ENCODE measurements at regions not wholly inside any gene's neighbourhood (a gene's known extent, or its start where the extent isn't known, plus 50 kb on each side); places are given as distances from the start of the nearest gene placed in this dataset.
"Not testable (repeated sequence)": the region's sequence is repeated elsewhere in the genome, so short reads cannot be mapped to it uniquely, and the experiment has no call there.

- DNase-seq, result not testable (repeated sequence)
Measured at GRCh38 chr1:143764831-143765230, 207.0 kb downstream of the FAM72C start.

GRCh38 chr1:143760366-143760765, 211.4 kb downstream of the FAM72C start:
- DNase-seq, result not testable (repeated sequence)

- DNase-seq, result not testable (repeated sequence)
Measured at GRCh38 chr1:143755961-143756360, 215.8 kb downstream of the FAM72C start.

- no peak for DNase-seq
Measured at GRCh38 chr1:143748906-143749305, 222.9 kb downstream of the FAM72C start.

- peak; percentile 31 for DNase-seq
Measured at GRCh38 chr1:143736562-143736961, 235.2 kb downstream of the FAM72C start.

- peak; percentile 63 for DNase-seq
Measured at GRCh38 chr1:143735764-143736461, 235.9 kb downstream of the FAM72C start.

- DNase-seq, result not testable (repeated sequence)
Measured at GRCh38 chr1:143734261-143734660, 237.5 kb downstream of the FAM72C start.

GRCh38 chr1:143730890-143731289, 240.9 kb downstream of the FAM72C start:
- DNase-seq, result not testable (repeated sequence)

- DNase-seq, result peak; percentile 2
Measured at GRCh38 chr1:143729449-143730111, 242.2 kb downstream of the FAM72C start.

- not testable (repeated sequence) for DNase-seq
Measured at GRCh38 chr1:143728802-143729448, 242.9 kb downstream of the FAM72C start.

GRCh38 chr1:143727263-143727662, 244.5 kb downstream of the FAM72C start:
- DNase-seq, result no peak

GRCh38 chr1:143721024-143721373, 250.8 kb downstream of the FAM72C start:
- DNase-seq, result no peak

GRCh38 chr1:143720087-143721023, 251.4 kb downstream of the FAM72C start:
- peak; percentile 69 for DNase-seq

- DNase-seq, result no peak
Measured at GRCh38 chr1:143718524-143718923, 253.3 kb downstream of the FAM72C start.

- no peak for DNase-seq
Measured at GRCh38 chr1:143718021-143718420, 253.8 kb downstream of the FAM72C start.

GRCh38 chr1:143717434-143717833, 254.4 kb downstream of the FAM72C start:
- no peak for DNase-seq

- DNase-seq, result not testable (repeated sequence)
Measured at GRCh38 chr1:143714913-143715312, 256.9 kb downstream of the FAM72C start.

- peak; percentile 37 for DNase-seq
Measured at GRCh38 chr1:143709606-143710259, 262.1 kb downstream of the FAM72C start.

- not testable (repeated sequence) for DNase-seq
Measured at GRCh38 chr1:143702739-143703138, 269.0 kb downstream of the FAM72C start.

- DNase-seq, result peak; percentile 43
Measured at GRCh38 chr1:143699731-143700130, 272.1 kb downstream of the FAM72C start.

- peak; percentile 31 for DNase-seq
Measured at GRCh38 chr1:143699115-143699514, 272.7 kb downstream of the FAM72C start.

GRCh38 chr1:143698016-143698415, 273.8 kb downstream of the FAM72C start:
- DNase-seq, result peak; percentile 72
